Activated CD4-positive, alpha-beta T cell treated with anti-CD3 and anti-CD28 coated beads, Interleukin-10, Interleukin-2, amounts not matched to agents 100 ng/mL and 50 ng/mL, durations not matched to agents 16 hours and 8 hours (primary cell): ENCODE measurements at regions not wholly inside any gene's neighbourhood (a gene's known extent, or its start where the extent isn't known, plus 50 kb on each side); places are given as distances from the start of the nearest gene placed in this dataset.
A peak's percentile ranks its signal among the peaks of the same experiment; 100 is the strongest.

Experiments
- DNase-seq: peaks from one replicate; pipeline ENCODE4 v3.0.0-alpha.2; 2020

DNA sequence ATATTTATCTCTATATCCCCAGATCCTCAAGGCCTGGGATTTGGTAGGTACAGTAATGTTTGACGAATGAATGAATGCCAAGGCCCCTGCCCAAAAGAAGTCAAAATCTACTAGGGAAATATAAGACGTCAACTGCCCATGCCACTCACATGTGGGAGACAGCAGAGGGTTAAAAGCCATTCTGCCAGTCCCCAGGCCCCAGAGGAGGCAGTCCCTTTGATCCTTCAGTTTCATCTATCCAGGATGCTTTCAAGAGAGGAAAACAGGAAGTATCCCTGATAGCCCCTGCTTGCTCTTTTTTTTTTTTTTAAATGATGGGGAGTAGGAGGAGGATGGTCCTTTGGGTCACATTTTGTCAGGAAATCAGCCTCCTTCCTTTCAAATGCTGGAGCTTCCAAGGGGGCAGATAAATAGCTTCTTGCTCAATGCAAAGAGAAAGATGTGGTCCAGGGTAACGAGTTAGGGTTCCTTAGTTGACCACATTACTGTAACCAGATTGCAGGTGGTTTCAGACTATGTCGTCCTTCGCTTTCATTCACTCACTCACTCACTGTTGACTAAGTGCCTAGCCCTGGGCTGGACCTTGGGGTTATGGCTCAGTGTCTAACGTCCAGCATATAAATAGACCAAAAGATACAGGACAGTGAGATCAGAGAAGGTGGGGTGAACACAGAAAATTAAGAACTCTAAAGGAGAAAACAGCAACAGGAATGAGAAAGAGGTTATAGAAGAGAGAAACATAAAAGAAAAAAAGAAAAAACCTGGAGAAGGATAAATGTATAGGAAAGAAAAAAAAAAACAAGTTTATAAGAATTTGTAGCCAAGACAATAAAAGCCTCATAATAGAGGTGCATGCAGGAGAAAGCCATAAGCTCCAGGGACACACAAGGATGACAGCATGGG, 64.6 kb upstream of the PIM1 start:
- peak; percentile 35 for DNase-seq

DNA sequence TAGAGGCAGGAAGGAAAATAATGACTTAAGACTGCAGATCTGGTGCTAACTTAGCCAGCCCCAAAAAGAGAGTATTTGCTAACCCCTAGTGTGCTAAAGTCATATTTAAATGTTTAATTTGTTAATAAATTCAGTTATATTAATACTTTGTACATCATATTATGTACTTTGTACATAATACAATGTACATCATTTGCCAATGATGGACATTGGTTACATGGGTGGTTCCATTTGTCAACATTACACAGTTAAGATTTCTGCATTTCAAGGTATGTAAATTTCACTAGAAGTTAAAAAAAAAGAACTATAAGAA, 63.9 kb upstream of the PIM1 start:
- DNase-seq, result no peak

DNA sequence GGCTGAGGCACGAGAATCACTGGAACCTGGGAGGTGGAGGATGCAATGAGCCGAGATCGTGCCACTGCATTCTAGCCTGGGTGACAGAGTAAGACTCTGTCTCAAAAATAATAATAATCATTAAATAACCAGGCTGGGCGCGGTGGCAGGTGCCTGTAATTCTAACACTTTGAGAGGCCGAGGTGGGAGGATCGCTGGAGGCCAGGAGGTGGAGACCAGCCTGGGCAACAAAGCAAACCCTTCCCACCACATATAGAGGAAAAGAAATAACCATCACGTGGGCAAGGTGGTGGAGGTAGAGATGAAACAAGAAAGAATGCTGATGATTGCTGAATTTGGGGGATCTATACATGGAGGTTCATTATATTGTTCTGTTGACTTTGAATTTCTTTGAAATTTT, 63.4 kb upstream of the PIM1 start:
- no peak for DNase-seq

DNA sequence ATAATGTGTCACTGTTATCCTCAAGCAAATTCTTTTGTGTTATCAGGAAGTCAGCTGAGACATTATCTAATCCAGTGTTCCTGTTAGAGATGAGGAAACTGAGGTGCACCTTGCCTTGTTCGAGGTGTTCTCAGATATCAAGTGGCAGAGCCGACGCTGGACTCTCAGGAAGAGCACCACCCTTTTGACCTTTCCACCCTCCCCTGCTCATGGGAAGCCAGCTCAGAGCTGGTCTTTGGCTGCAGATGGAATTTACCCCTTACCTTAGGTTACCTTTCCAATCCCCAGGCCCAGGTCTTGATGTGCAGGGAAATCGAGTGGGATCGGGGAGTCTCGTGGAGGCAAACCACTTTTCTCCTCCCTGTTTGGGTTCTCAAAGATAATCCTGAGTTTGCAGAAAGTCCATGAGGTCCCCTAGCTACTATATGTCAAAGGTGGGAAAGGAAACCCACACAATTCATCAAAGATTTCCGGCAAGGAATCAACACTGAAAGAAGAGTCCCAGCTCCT, 62.9 kb upstream of the PIM1 start:
- DNase-seq, result no peak

DNA sequence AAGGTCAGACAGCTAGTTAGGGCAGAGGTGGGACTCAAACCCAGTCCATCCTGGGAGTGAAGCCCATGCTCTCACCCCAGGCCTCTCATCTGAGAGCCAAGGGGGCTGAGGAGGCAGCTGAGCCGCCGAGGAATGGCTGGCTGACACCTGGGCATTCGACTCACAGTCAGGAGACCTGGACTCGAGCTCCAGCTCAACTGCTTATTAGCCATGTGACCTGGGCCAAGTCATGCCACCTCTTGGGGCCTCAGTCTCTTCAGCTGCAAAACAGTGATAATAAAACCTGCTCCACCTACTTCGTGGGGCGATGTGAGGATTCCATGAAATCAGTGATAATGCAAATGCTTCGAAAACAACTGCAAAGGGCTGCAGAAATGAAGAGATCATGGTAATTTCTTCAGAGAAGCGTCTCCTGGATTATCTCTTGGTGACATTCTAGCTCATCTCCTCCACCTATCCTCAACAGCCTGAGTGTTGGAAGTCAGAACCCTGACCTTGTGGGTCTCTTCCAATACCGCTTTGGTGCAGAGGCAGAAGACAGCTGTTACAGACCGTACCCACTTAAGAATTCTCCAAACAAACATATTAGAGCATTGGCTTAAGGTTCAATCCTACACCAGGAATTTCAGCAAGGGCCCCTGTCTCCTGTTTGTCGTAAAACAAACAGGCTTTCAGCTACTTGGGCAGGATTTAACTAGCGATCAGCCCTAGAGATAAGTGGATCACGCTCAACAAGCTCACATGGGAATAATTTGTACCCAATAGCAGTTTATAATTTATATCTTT, 60.0 kb upstream of the PIM1 start:
- DNase-seq, result peak; percentile 49

DNA sequence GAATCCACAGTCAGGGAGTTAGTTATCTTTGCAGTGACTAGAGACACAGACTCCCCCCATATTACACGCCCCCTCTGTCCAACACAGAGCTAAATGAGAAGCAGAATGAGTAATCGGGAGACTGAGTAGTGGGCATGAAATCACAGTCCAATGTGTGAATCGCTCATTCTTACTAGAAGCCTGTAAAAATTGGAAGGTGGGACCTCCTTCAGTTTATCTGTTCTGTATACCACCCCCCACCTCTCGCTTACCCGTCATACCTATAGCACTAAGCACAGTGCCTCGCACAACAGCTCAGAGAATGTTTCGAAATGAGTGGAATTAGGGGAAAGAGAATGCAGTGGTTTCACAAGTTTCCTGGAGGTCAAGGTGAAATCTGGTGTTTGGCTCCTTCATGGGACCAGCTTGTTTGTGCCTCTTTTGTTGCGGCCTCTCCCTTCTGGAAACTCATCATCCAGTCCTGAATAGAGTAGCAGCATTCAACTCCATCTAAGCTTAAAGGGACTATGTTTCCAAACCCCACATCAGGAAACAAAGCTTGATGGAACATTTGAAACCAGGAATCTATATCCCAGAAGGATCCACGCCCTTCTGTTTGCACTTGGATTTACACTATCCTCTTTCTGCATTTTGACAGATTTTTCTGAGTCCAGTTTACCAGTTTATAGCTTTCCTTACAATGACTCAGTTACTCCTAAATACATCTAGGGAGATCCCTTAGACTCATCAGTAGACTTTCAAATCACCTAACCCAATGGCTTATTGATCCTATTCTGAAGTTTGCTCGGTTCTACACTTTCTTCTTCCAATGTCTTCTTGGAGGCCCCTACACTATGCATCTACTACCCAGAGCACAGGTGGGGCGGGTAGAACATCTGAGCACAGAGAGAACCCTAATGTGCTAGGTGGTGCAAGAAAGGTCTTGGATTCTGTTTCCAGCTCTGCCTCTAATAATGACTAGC, 59.2 kb upstream of the PIM1 start:
- peak; percentile 95 for DNase-seq

DNA sequence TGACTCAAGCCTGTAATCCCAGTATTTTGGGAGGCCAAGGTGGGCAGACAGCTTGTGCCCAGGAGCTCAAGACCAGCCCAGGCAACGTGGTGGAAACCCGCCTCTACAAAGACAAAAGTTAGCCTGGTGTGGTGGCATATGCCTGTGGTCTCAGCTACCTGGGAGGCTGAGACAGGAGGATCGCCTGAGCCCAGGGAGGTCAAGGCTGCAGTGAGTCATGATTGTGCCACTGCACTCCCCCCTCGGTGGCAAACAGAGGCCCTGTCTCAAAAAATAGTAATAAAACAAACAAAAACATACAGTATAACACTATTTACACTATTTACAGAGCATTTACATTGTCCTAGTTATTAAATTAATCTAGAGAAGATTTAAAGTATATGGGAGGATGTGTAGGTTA, 56.0 kb upstream of the PIM1 start:
- no peak for DNase-seq

DNA sequence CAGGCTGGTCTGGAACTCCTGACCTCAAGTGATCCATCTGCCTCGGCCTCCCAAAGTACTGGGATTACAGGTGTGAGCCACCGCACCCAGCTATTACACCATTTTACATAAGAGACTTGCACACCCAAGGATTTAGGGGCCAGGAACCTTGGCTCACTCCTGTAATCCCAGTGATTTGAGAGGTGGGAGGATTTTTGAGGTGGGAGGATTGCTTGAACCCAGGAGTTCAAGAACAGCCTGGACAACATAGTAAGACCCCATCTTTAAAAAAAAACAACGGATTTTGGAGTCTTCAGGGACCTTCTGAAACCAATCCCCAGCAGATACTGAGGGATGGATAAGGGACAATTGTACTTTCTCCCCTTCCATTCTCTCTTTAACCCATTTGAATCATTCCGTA, 55.3 kb upstream of the PIM1 start:
- DNase-seq, result no peak

DNA sequence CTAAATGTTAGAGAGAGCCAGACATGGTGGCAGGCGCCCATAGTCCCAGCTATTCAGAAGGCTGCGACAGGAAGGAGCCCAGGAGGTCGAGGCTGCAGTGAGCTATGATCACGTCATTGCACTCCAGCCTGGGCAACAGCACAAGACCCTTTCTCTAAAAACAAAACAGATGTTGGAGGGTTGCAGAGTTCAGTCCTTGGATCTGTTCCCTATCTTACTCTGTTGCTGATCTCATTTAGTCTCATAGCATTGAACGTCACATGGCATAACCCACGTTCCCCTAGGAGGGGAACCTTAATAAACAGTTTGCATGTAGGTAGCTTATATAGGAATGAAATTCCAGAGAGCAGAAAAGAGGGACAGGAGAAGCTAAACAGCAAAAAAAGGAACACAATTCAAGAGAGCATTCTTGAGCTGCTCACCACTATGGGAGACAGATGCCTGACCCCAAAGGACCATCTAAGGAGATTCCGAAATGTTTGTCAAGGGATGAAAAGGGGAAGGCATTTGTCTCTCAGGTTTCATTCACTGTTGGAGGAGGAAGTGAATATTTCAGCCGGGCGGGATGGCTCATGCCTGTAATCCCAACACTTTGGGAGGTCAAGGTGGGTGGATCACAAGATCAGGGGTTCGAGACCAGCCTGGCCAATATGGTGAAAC, 54.6 kb upstream of the PIM1 start:
- DNase-seq, result no peak

DNA sequence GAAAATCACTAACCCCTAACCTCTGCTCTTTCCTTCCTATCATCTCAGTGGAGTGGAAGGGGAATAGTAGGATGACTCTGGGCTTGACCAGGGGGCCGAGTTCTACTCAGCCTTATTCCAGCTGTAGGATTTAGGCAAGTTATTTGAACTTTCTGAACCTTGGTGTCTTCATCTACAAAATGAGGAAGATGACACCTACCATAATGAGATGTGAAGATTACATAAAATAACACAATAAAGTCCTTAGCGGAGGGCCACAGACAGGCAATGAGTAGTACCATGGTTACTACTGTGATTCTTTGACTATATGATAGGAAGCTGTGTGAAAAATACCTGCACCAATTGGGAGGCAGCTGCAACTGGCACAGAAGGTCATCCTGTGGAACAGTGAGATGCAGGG, 53.6 kb upstream of the PIM1 start:
- DNase-seq, result no peak

DNA sequence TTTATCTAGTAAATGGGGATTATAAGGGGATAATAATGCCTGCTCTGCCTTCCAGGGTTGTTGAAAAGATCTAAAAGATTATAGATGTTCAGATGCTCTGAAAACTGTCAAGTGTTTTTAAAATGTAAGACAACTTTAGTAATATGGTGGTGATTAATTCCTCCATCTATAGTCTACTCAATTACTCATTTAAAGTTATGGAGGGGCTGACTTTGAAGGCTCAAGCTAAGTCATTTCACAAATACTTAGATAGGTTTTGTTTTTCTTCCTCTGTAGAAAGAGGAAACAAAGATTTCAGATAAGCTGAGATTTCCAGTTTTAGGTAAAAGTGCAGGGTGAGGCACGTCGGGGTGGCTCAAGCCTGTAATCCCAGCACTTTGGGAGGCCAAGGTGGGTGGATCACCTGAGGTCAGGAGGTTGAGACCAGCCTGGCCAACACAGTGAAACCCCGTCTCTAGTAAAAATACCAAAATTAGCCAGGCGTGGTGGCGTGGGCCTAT, 50.5 kb upstream of the PIM1 start:
- DNase-seq, result no peak
